Spleen (tissue), 7 donors: ENCODE measurements at regions not wholly inside any gene's neighbourhood (a gene's known extent, or its start where the extent isn't known, plus 50 kb on each side); places are given as distances from the start of the nearest gene placed in this dataset.

Experiments used
- POLR2AphosphoS5 ChIP-seq, 3 donors: sonication (generic); formaldehyde crosslinking; IDR thresholded peaks; one replicate each; pipeline ENCODE4 v1.5.1; 2017; ENCODE audit warnings: antibody characterized with exemption in 3 of 3
- TF ChIP-seq, protein P1 (sequence below), 11 experiments: fragments of 200-600 bp in 7 of 11; fragments of 450-650 bp in 4 of 11; sonication (generic) in 4 of 11; IDR thresholded peaks in 8 of 11; conservative IDR thresholded peaks in 3 of 11; 1 replicate in 7 of 11; 2 replicates in 4 of 11; pipeline versions ENCODE4 v1.4.0 to v1.8.0; 2016 to 2021; ENCODE audit warnings: antibody characterized with exemption in 11 of 11, inconsistent platforms in 4 of 11, mild to moderate bottlenecking in 1 of 11
- donor health status: DM: no; HTN: no; CAD: no; lungs with moderate emphysema.
- donor health status: DM: no; HTN: no; CAD: no.
- donor health status: DM: no; HTN: no; CAD: no.

DNA sequence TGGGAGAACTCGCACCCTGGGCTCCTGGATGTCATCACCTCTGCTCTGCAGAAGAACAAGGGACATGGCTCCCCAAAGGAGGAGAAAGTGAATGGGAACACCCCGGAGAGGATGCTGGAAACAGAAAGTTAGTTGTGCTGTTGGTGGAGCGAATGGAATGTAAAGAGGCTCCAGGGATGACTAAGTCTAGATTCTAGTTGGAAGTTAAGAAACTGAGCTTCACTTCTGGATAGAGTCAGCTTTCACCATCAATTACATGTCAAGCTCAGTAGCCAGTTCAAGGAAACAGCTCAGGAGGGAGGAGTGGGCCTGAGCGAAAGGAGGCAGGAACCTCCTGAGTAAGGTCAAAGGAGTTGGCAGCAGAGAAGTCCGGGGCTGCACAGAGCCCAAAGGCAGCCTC, 132.1 kb upstream of the ARID1B start:
- TF ChIP-seq, protein P1, sequence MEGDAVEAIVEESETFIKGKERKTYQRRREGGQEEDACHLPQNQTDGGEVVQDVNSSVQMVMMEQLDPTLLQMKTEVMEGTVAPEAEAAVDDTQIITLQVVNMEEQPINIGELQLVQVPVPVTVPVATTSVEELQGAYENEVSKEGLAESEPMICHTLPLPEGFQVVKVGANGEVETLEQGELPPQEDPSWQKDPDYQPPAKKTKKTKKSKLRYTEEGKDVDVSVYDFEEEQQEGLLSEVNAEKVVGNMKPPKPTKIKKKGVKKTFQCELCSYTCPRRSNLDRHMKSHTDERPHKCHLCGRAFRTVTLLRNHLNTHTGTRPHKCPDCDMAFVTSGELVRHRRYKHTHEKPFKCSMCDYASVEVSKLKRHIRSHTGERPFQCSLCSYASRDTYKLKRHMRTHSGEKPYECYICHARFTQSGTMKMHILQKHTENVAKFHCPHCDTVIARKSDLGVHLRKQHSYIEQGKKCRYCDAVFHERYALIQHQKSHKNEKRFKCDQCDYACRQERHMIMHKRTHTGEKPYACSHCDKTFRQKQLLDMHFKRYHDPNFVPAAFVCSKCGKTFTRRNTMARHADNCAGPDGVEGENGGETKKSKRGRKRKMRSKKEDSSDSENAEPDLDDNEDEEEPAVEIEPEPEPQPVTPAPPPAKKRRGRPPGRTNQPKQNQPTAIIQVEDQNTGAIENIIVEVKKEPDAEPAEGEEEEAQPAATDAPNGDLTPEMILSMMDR (IDR thresholded peaks at IDR 0.05 in 8 of 11, conservative IDR thresholded peaks at IDR 0.05 in 3 of 11): no peak
- TF ChIP-seq POLR2AphosphoS5 (IDR thresholded peaks at IDR 0.05): no peak
